Aorta (tissue), 5 donors: ENCODE measurements at regions not wholly inside any gene's neighbourhood (a gene's known extent, or its start where the extent isn't known, plus 50 kb on each side); places are given as distances from the start of the nearest gene placed in this dataset.

ENCODE experiments used
- ATAC-seq: fragments of 200-7000 bp; cut with Tn5 transposase; one replicate; pipeline ENCODE4 v1.9.1; 2022; ENCODE audit warnings: moderate library complexity; ENCODE audit not compliant: low FRiP score
- DNase-seq, 2 donors: peaks; one replicate each; pipeline ENCODE4 v3.0.0-alpha.2; 2020
- H3K27ac ChIP-seq, 2 donors: one replicate each; pipeline ENCODE4 v1.5.1; 2013; ENCODE audit warnings: low read length in 2 of 2, mild to moderate bottlenecking in 2 of 2, moderate library complexity in 2 of 2, control low read depth in 1 of 2, inconsistent platforms in 1 of 2, low read depth in 1 of 2
- H3K27me3 ChIP-seq, 2 donors: one replicate each; pipeline ENCODE4 v1.6.1; 2013; ENCODE audit warnings: control low read depth in 1 of 2, low read length in 1 of 2, mild to moderate bottlenecking in 1 of 2, moderate library complexity in 1 of 2; ENCODE audit not compliant: insufficient read depth in 2 of 2, control insufficient read depth in 1 of 2
- H3K36me3 ChIP-seq, 2 donors: one replicate each; pipeline ENCODE4 v1.6.1; 2013; ENCODE audit warnings: control low read depth in 1 of 2, low read length in 1 of 2, mild to moderate bottlenecking in 1 of 2; ENCODE audit not compliant: insufficient read depth in 2 of 2, control insufficient read depth in 1 of 2
- H3K4me1 ChIP-seq, 2 donors: one replicate each; pipeline ENCODE4 v1.6.1; 2013; ENCODE audit warnings: low read length in 2 of 2, control low read depth in 1 of 2, mild to moderate bottlenecking in 1 of 2, moderate library complexity in 1 of 2; ENCODE audit not compliant: insufficient read depth in 2 of 2, control insufficient read depth in 1 of 2
- H3K4me3 ChIP-seq, 2 donors: one replicate each; pipeline ENCODE4 v1.5.1; 2013; ENCODE audit warnings: low read length in 2 of 2, control low read depth in 1 of 2, mild to moderate bottlenecking in 1 of 2
- H3K9me3 ChIP-seq: one replicate; pipeline ENCODE4 v1.6.1; 2013; ENCODE audit warnings: mild to moderate bottlenecking, low read length; ENCODE audit not compliant: control insufficient read depth
- WGBS, 2 donors: extraction: QIAGEN DNeasy Blood & Tissue Kit; methylation state at CpG; one replicate each; pipeline ENCODE4 v1.1.7; 2013; 5-methylcytosine and 5-hydroxymethylcytosine counted together
- intact Hi-C, 2 donors: fragments of 100-400 bp; cut with DNase I; formaldehyde crosslinking; loops; one replicate each; pipeline versions ENCODE4 v1.14.2 to v1.15.0; 2022
- donor health status: healthy with polysubstance abuse.
- donor health status: Bipolar disorder and iron deficiency.
- donor health status: DM: no; HTN: no; CAD: no.
- donor health status: DM: no; HTN: no; CAD: no.
- donor health status: DM: yes; HTN: yes; CAD: no.

- DNase-seq (no peak), ATAC-seq (no peak)
- intact Hi-C loops: no loop called here
- no peaks in the 10 kb centered on the region for H3K4me1 ChIP-seq
- H3K27ac ChIP-seq: no peak overlapping the region
- H3K4me3 ChIP-seq: no peak overlapping the region
- 84 to 87% methylated on average over 7 of the region's 7 CpGs for WGBS, 2 donors
- peaks cover 2% of the 10 kb centered on the region for H3K9me3 ChIP-seq
- no peaks in the 10 kb centered on the region for H3K27me3 ChIP-seq
- no peaks in the 10 kb centered on the region for H3K36me3 ChIP-seq
Observed at GRCh38 chr12:45490232-45490881, 239.1 kb upstream of the ARID2 start.

- 90 to 94% methylated on average over 4 of the region's 4 CpGs for WGBS, 2 donors
- no peak for ATAC-seq
- Histone ChIP-seq H3K4me3 (no peak overlapping the region), H3K36me3 (no peaks in the 10 kb centered on the region), H3K4me1 (no peaks in the 10 kb centered on the region), H3K27me3 (no peaks in the 10 kb centered on the region), H3K9me3 (peaks cover 2% of the 10 kb centered on the region), H3K27ac (no peak overlapping the region)
- intact Hi-C loops: no loop called here
- no peak for DNase-seq
Observed at GRCh38 chr12:45494279-45494678, 235.2 kb upstream of the ARID2 start.

GRCh38 chr12:45498645-45499044 is 230.9 kb upstream of the ARID2 start:
- intact Hi-C loops: no loop called here
- Histone ChIP-seq H3K4me3 (no peak overlapping the region), H3K27ac (no peak overlapping the region), H3K27me3 (peaks cover 0 to 2% of the 10 kb centered on the region in 2 donors), H3K9me3 (no peaks in the 10 kb centered on the region), H3K4me1 (no peaks in the 10 kb centered on the region), H3K36me3 (no peaks in the 10 kb centered on the region)
- ATAC-seq (no peak), DNase-seq (no peak)
- WGBS, 2 donors: 99 to 100% methylated on average over 1 of the region's 1 CpG

- H3K27ac ChIP-seq: no peak overlapping the region
- DNase-seq (no peak), ATAC-seq (no peak)
- H3K9me3 ChIP-seq: no peaks in the 10 kb centered on the region
- intact Hi-C loops: no loop called here
- no peaks in the 10 kb centered on the region for H3K4me1 ChIP-seq
- H3K27me3 ChIP-seq: peaks cover 0 to 2% of the 10 kb centered on the region in 2 donors
- WGBS, 2 donors: 59 to 66% methylated on average over 4 of the region's 4 CpGs
- H3K36me3 ChIP-seq: no peaks in the 10 kb centered on the region
- H3K4me3 ChIP-seq: no peak overlapping the region
Observed at GRCh38 chr12:45502481-45503128, 226.9 kb upstream of the ARID2 start.

GRCh38 chr12:45503899-45504298 is 225.6 kb upstream of the ARID2 start:
- H3K9me3 ChIP-seq: no peaks in the 10 kb centered on the region
- DNase-seq (no peak), ATAC-seq (no peak)
- WGBS, 2 donors: 70 to 80% methylated on average over 1 of the region's 1 CpG
- no peaks in the 10 kb centered on the region for H3K36me3 ChIP-seq
- intact Hi-C loops: no loop called here
- H3K27me3 ChIP-seq: peaks cover 0 to 2% of the 10 kb centered on the region in 2 donors
- H3K4me1 ChIP-seq: no peaks in the 10 kb centered on the region
- no peak overlapping the region for H3K4me3 ChIP-seq
- no peak overlapping the region for H3K27ac ChIP-seq

GRCh38 chr12:45504316-45505010 is 225.0 kb upstream of the ARID2 start:
- Histone ChIP-seq H3K9me3 (no peaks in the 10 kb centered on the region), H3K27ac (no peak overlapping the region), H3K4me3 (no peak overlapping the region), H3K27me3 (peaks cover 0 to 2% of the 10 kb centered on the region in 2 donors), H3K4me1 (no peaks in the 10 kb centered on the region), H3K36me3 (no peaks in the 10 kb centered on the region)
- intact Hi-C loops: no loop called here
- WGBS, 2 donors: 70 to 82% methylated on average over 6 of the region's 6 CpGs
- ATAC-seq (no peak), DNase-seq (no peak)

- Histone ChIP-seq H3K4me3 (no peak overlapping the region), H3K27ac (no peak overlapping the region), H3K4me1 (no peaks in the 10 kb centered on the region), H3K27me3 (no peaks in the 10 kb centered on the region), H3K9me3 (peaks cover 2% of the 10 kb centered on the region), H3K36me3 (no peaks in the 10 kb centered on the region)
- intact Hi-C loops: no loop called here
- 88 to 93% methylated on average over 2 of the region's 2 CpGs for WGBS, 2 donors
- ATAC-seq (no peak), DNase-seq (no peak)
Observed at GRCh38 chr12:45509187-45509586, 220.3 kb upstream of the ARID2 start.

- no peak overlapping the region for H3K27ac ChIP-seq
- no peaks in the 10 kb centered on the region for H3K4me1 ChIP-seq
- WGBS, 2 donors: 89 to 100% methylated on average over 1 of the region's 1 CpG
- ATAC-seq (no peak), DNase-seq (no peak)
- no peaks in the 10 kb centered on the region for H3K27me3 ChIP-seq
- peaks cover 2% of the 10 kb centered on the region for H3K9me3 ChIP-seq
- H3K36me3 ChIP-seq: no peaks in the 10 kb centered on the region
- H3K4me3 ChIP-seq: no peak overlapping the region
- intact Hi-C loops: no loop called here
Observed at GRCh38 chr12:45509621-45510020, 219.9 kb upstream of the ARID2 start.

- 37 to 45% methylated on average over 3 of the region's 3 CpGs for WGBS, 2 donors
- intact Hi-C loops: no loop called here
- ATAC-seq: no peak
Observed at GRCh38 chr12:45517381-45517780, 212.1 kb upstream of the ARID2 start.

More at GRCh38 chr12:45517381-45517780, 212.1 kb upstream of the ARID2 start:
- no peak for DNase-seq
- Histone ChIP-seq H3K27me3 (no peaks in the 10 kb centered on the region), H3K4me3 (no peak overlapping the region), H3K4me1 (no peaks in the 10 kb centered on the region), H3K9me3 (no peaks in the 10 kb centered on the region), H3K27ac (no peak overlapping the region), H3K36me3 (no peaks in the 10 kb centered on the region)
